ENCODE measurements at regions not wholly inside any gene's neighbourhood (a gene's known extent, or its start where the extent isn't known, plus 50 kb on each side); places are given as distances from the start of the nearest gene placed in this dataset.

GRCh38 chr3:153680526-153680925 lies 440.7 kb upstream of the ARHGEF26 start:
- Histone ChIP-seq H3K4me2 (ENCODE audit: control insufficient read depth, extremely low read depth, insufficient read depth, low read depth, low read length) (no peak overlapping the region), H3K9me3 (ENCODE audit: control insufficient read depth, low read depth, low read length) (no peaks in the 10 kb centered on the region), H3K36me3 (ENCODE audit: control insufficient read depth in 2 of 2, extremely low read depth in 1 of 2, insufficient read depth in 2 of 2, low read length in 2 of 2) (no peaks in the 10 kb centered on the region), H3K27me3 (ENCODE audit: control insufficient read depth, extremely low read depth, insufficient read depth, low read length) (no peaks in the 10 kb centered on the region), H3K79me2 (ENCODE audit: control insufficient read depth, insufficient read depth, low read length) (no peaks in the 10 kb centered on the region), H3K9ac (ENCODE audit: control insufficient read depth, extremely low read depth, insufficient read depth, low read length) (no peak overlapping the region), H3K27ac (ENCODE audit: control insufficient read depth, insufficient read depth, low read length) (no peak overlapping the region), H3K4me3 (ENCODE audit: control insufficient read depth in 2 of 3, extremely low read depth in 1 of 3, insufficient read depth in 2 of 3, low read depth in 1 of 3, low read length in 3 of 3) (no peak overlapping the region), H2AFZ (ENCODE audit: control insufficient read depth, low read length) (no peak overlapping the region), H4K20me1 (ENCODE audit: control insufficient read depth, extremely low read depth, insufficient read depth, low read length) (no peaks in the 10 kb centered on the region), H3K4me1 (ENCODE audit: control insufficient read depth, extremely low read depth, insufficient read depth, low read length) (no peaks in the 10 kb centered on the region), H3K9me1 (ENCODE audit: control insufficient read depth, extremely low read depth, insufficient read depth, low read length) (no peaks in the 10 kb centered on the region)
- no peak for FAIRE-seq
- DNase-seq (ENCODE audit: low read depth, low spot score), result no peak
- TF ChIP-seq, protein P1, sequence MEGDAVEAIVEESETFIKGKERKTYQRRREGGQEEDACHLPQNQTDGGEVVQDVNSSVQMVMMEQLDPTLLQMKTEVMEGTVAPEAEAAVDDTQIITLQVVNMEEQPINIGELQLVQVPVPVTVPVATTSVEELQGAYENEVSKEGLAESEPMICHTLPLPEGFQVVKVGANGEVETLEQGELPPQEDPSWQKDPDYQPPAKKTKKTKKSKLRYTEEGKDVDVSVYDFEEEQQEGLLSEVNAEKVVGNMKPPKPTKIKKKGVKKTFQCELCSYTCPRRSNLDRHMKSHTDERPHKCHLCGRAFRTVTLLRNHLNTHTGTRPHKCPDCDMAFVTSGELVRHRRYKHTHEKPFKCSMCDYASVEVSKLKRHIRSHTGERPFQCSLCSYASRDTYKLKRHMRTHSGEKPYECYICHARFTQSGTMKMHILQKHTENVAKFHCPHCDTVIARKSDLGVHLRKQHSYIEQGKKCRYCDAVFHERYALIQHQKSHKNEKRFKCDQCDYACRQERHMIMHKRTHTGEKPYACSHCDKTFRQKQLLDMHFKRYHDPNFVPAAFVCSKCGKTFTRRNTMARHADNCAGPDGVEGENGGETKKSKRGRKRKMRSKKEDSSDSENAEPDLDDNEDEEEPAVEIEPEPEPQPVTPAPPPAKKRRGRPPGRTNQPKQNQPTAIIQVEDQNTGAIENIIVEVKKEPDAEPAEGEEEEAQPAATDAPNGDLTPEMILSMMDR (optimal IDR thresholded peaks at IDR 0.05 in 1 of 3, IDR thresholded peaks at IDR 0.05 in 1 of 3, conservative IDR thresholded peaks at IDR 0.05 in 1 of 3; ENCODE audit: extremely low read depth in 1 of 3, insufficient read depth in 2 of 3, low read length in 3 of 3), result no peak
- no peak for TF ChIP-seq EZH2 (IDR thresholded peaks at IDR 0.05; ENCODE audit: low read length)
- dilution Hi-C loops (cut with MboI; ENCODE audit: extremely low pct_ligation_motif_present, low sequenced_read_pairs), result no loop called here

DNA sequence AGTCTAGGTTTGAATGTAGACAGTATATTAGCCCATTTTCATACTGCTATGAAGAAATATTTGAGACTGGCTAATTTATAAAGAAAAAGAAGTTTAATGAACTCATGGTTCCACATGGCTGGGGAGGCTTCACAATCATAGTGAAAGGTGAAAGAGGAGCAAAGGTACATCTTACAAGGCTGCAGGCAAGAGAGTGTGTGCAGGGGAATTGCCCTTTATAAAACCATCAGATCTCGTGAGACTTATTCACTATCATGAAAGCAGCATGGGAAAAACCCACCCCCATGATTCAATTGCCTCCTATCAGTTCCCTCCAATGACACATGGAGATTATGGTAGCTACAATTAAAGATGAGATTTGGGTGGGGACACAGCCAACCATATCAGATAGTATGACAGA lies 440.1 kb upstream of the ARHGEF26 start:
- no peaks in the 10 kb centered on the region for H3K27me3 ChIP-seq (ENCODE audit: control insufficient read depth, extremely low read depth, insufficient read depth, low read length)
- H3K9me3 ChIP-seq (ENCODE audit: control insufficient read depth, low read depth, low read length), result no peaks in the 10 kb centered on the region
- no peaks in the 10 kb centered on the region for H3K36me3 ChIP-seq (ENCODE audit: control insufficient read depth in 2 of 2, extremely low read depth in 1 of 2, insufficient read depth in 2 of 2, low read length in 2 of 2)
- no peaks in the 10 kb centered on the region for H3K79me2 ChIP-seq (ENCODE audit: control insufficient read depth, insufficient read depth, low read length)
- no peak overlapping the region for H3K4me3 ChIP-seq (ENCODE audit: control insufficient read depth in 2 of 3, extremely low read depth in 1 of 3, insufficient read depth in 2 of 3, low read depth in 1 of 3, low read length in 3 of 3)
- no peak overlapping the region for H2AFZ ChIP-seq (ENCODE audit: control insufficient read depth, low read length)
- H3K4me2 ChIP-seq (ENCODE audit: control insufficient read depth, extremely low read depth, insufficient read depth, low read depth, low read length), result no peak overlapping the region
- H3K27ac ChIP-seq (ENCODE audit: control insufficient read depth, insufficient read depth, low read length), result no peak overlapping the region
- no peaks in the 10 kb centered on the region for H3K4me1 ChIP-seq (ENCODE audit: control insufficient read depth, extremely low read depth, insufficient read depth, low read length)
- DNase-seq (ENCODE audit: low read depth, low spot score) (no peak), FAIRE-seq (no peak)
- no peak overlapping the region for H3K9ac ChIP-seq (ENCODE audit: control insufficient read depth, extremely low read depth, insufficient read depth, low read length)
- dilution Hi-C loops (cut with MboI; ENCODE audit: extremely low pct_ligation_motif_present, low sequenced_read_pairs), result no loop called here
- TF ChIP-seq, protein P1 (optimal IDR thresholded peaks at IDR 0.05 in 1 of 3, IDR thresholded peaks at IDR 0.05 in 1 of 3, conservative IDR thresholded peaks at IDR 0.05 in 1 of 3; ENCODE audit: extremely low read depth in 1 of 3, insufficient read depth in 2 of 3, low read length in 3 of 3), result no peak
- TF ChIP-seq EZH2 (IDR thresholded peaks at IDR 0.05; ENCODE audit: low read length), result no peak
- H4K20me1 ChIP-seq (ENCODE audit: control insufficient read depth, extremely low read depth, insufficient read depth, low read length), result no peaks in the 10 kb centered on the region
- no peaks in the 10 kb centered on the region for H3K9me1 ChIP-seq (ENCODE audit: control insufficient read depth, extremely low read depth, insufficient read depth, low read length)
